GM12878 (cell line): ENCODE measurements at regions not wholly inside any gene's neighbourhood (a gene's known extent, or its start where the extent isn't known, plus 50 kb on each side); places are given as distances from the start of the nearest gene placed in this dataset.

ENCODE experiments used
- ATAC-seq: fragments of 200-7000 bp; cut with Tn5 transposase; 3 replicates; pipeline ENCODE4 v1.9.1; 2020; ENCODE audit warnings: mild to moderate bottlenecking, moderate library complexity
- BruUV-seq: library from RNA; stranded (reverse); fragments of 400-500 nt; replicated peaks from 2 replicates; lab custom pipeline; 2021; lab: Mats Ljungman, UMichigan
- CTCF ChIA-PET: fragments of 300-600 bp; sonication (Branson Sonifier 250); formaldehyde crosslinking; extraction: SDS; loops from one replicate; lab custom pipeline; 2021; ENCODE audit warnings: inconsistent platforms; lab: Yijun Ruan, JAX
- POLR2A ChIA-PET: fragments of 350-600 bp; formaldehyde crosslinking; extraction: SDS; loops from one replicate; lab custom pipeline; 2021; ENCODE audit warnings: inconsistent platforms; lab: Charles Lee
- RAD21 ChIA-PET: fragments of 300-600 bp; sonication (Branson Sonifier 250); formaldehyde crosslinking; loops from one replicate; lab custom pipeline; 2023; ENCODE audit warnings: antibody characterized with exemption; ENCODE audit not compliant: unreplicated experiment; lab: Charles Lee
- SMC1A ChIA-PET: fragments of 300-600 bp; sonication (Branson Sonifier 250); formaldehyde crosslinking; loops from one replicate; lab custom pipeline; 2023; ENCODE audit not compliant: unreplicated experiment, uncharacterized antibody; lab: Charles Lee
- DNase-seq: peaks from one replicate; pipeline ENCODE4 v3.0.0-alpha.2; 2011; ENCODE audit warnings: low read depth, low spot score
- FAIRE-seq: peaks from 3 replicates; lab custom pipeline; 2011; peaks lifted over from hg19 to GRCh38; lab: Jason Lieb, UNC
- H2AFZ ChIP-seq: 2 replicates; pipeline ENCODE4 v1.6.0; 2011; ENCODE audit warnings: low read depth, low read length, control low read depth; ENCODE audit not compliant: control insufficient read depth
- H3K27ac ChIP-seq: 2 replicates; pipeline ENCODE4 v1.5.1; 2011; ENCODE audit warnings: control low read depth; ENCODE audit not compliant: control insufficient read depth, insufficient read depth
- H3K27me3 ChIP-seq, 2 experiments: replicated peaks in 1 of 2; 2 replicates each; pipeline versions ENCODE4 v1.6.0 to v1.6.1; 2011; ENCODE audit warnings: low read length in 1 of 2; ENCODE audit not compliant: control insufficient read depth in 2 of 2, insufficient read depth in 2 of 2
- H3K36me3 ChIP-seq, 2 experiments: 2 replicates each; pipeline ENCODE4 v1.5.1; 2011; ENCODE audit warnings: low read length in 1 of 2; ENCODE audit not compliant: control insufficient read depth in 2 of 2, insufficient read depth in 2 of 2
- H3K4me1 ChIP-seq: 2 replicates; pipeline ENCODE4 v1.6.1; 2011; ENCODE audit warnings: mild to moderate bottlenecking, low read length, moderate library complexity, mixed read lengths; ENCODE audit not compliant: control insufficient read depth, insufficient read depth
- H3K4me2 ChIP-seq: 2 replicates; pipeline ENCODE4 v1.6.0; 2011; ENCODE audit warnings: control low read depth; ENCODE audit not compliant: control insufficient read depth, insufficient read depth
- H3K4me3 ChIP-seq: fragments of 200-600 bp; sonication (generic); 2 replicates; pipeline ENCODE4 v1.5.1; 2016
- H3K79me2 ChIP-seq: 2 replicates; pipeline ENCODE4 v1.6.0; 2011; ENCODE audit warnings: low read length; ENCODE audit not compliant: control insufficient read depth, insufficient read depth
- H3K9ac ChIP-seq: 2 replicates; pipeline ENCODE4 v1.8.0; 2011; ENCODE audit warnings: low read length, control low read depth, mixed read lengths; ENCODE audit not compliant: control insufficient read depth, insufficient read depth
- H3K9me3 ChIP-seq: replicated peaks from 3 replicates; pipeline ENCODE4 v1.5.1; 2011; ENCODE audit warnings: mild to moderate bottlenecking, low read length; ENCODE audit not compliant: control insufficient read depth, insufficient read depth
- H4K20me1 ChIP-seq: 2 replicates; pipeline ENCODE4 v1.6.0; 2011; ENCODE audit not compliant: control insufficient read depth, insufficient read depth
- ASH2L ChIP-seq: fragments of 300-600, 200-600 bp; sonication (generic); IDR thresholded peaks from 2 replicates; pipeline ENCODE4 v1.6.1; 2017; ENCODE audit warnings: low read depth, mild to moderate bottlenecking, borderline replicate concordance
- BCL11A ChIP-seq: IDR thresholded peaks from 2 replicates; pipeline ENCODE4 v1.6.1; 2011; ENCODE audit warnings: low read depth, low read length
- CBFB ChIP-seq: IDR thresholded peaks from 2 replicates; pipeline ENCODE4 v1.6.1; 2016; ENCODE audit warnings: antibody characterized with exemption, low read depth
- FOS ChIP-seq: IDR thresholded peaks from 3 replicates; pipeline ENCODE4 v1.6.1; 2011; ENCODE audit warnings: borderline replicate concordance; ENCODE audit not compliant: insufficient read length; ENCODE audit errors: extremely low read depth
- IRF4 ChIP-seq: IDR thresholded peaks from 2 replicates; pipeline ENCODE4 v1.6.1; 2011; ENCODE audit warnings: low read depth, low read length
- JUND ChIP-seq: IDR thresholded peaks from 2 replicates; pipeline ENCODE4 v1.6.1; 2012; ENCODE audit warnings: low read depth, mild to moderate bottlenecking, low read length, improper control_type of control experiment, moderate library complexity
- KAT2A ChIP-seq: conservative IDR thresholded peaks from 2 replicates; pipeline ENCODE4 v1.6.1; 2011; ENCODE audit warnings: low read depth, low read length; ENCODE audit not compliant: control insufficient read depth
- LARP7 ChIP-seq: fragments of 450-650 bp; IDR thresholded peaks from 2 replicates; pipeline ENCODE4 v1.6.1; 2017; ENCODE audit warnings: mild to moderate bottlenecking
- POLR2AphosphoS2 ChIP-seq: IDR thresholded peaks from 2 replicates; pipeline ENCODE4 v1.6.1; 2011; ENCODE audit warnings: low read depth, mild to moderate bottlenecking, low read length, improper control_type of control experiment, moderate library complexity
- RAD21 ChIP-seq: IDR thresholded peaks from 2 replicates; pipeline ENCODE4 v1.6.1; 2011; ENCODE audit warnings: mild to moderate bottlenecking, low read depth, low read length, moderate library complexity; ENCODE audit not compliant: insufficient read depth
- RB1 ChIP-seq: fragments of 450-650 bp; formaldehyde crosslinking; IDR thresholded peaks from 2 replicates; pipeline ENCODE4 v1.6.1; 2017; ENCODE audit warnings: mild to moderate bottlenecking, borderline replicate concordance
- RBBP5 ChIP-seq: fragments of 200-600 bp; sonication (generic); conservative IDR thresholded peaks from 2 replicates; pipeline ENCODE4 v1.6.1; 2016
- SMARCA5 ChIP-seq: fragments of 450-650 bp; IDR thresholded peaks from 2 replicates; pipeline ENCODE4 v1.6.1; 2017; ENCODE audit warnings: mild to moderate bottlenecking
- SPI1 ChIP-seq: IDR thresholded peaks from 2 replicates; pipeline ENCODE4 v1.6.1; 2011; ENCODE audit warnings: low read depth, mild to moderate bottlenecking, low read length, moderate library complexity, borderline replicate concordance; ENCODE audit not compliant: insufficient read depth
- SREBF1 ChIP-seq: IDR thresholded peaks from 2 replicates; pipeline ENCODE4 v1.6.1; 2012; ENCODE audit warnings: mild to moderate bottlenecking, low read length
- STAT1 ChIP-seq: fragments of 450-650 bp; conservative IDR thresholded peaks from 2 replicates; pipeline ENCODE4 v1.6.1; 2014; ENCODE audit warnings: antibody characterized with exemption, mild to moderate bottlenecking
- STAT3 ChIP-seq: IDR thresholded peaks from 2 replicates; pipeline ENCODE4 v1.6.1; 2011; ENCODE audit warnings: low read depth, low read length, improper control_type of control experiment
- TARDBP ChIP-seq: IDR thresholded peaks from 2 replicates; pipeline ENCODE4 v1.6.1; 2016; ENCODE audit warnings: borderline replicate concordance
- ZNF24 ChIP-seq: fragments of 450-650 bp; IDR thresholded peaks from 2 replicates; pipeline ENCODE4 v1.6.1; 2017; ENCODE audit warnings: antibody characterized with exemption, mild to moderate bottlenecking
- ZNF384 ChIP-seq: IDR thresholded peaks from 2 replicates; pipeline ENCODE4 v1.6.1; 2012; ENCODE audit warnings: low read depth, mild to moderate bottlenecking, low read length, improper control_type of control experiment, borderline replicate concordance
- WGBS: methylation state at CpG from one replicate; pipeline ENCODE4 v1.1.6; 2016; ENCODE audit warnings: low lambda C conversion rate; ENCODE audit not compliant: insufficient replicate concordance, insufficient coverage; ENCODE audit errors: missing lambda C conversion rate; 5-methylcytosine and 5-hydroxymethylcytosine counted together
- in situ Hi-C: fragments of 300-500 bp; cut with MboI; formaldehyde crosslinking; loops from 9 replicates; pipeline ENCODE4 v1.14.3; 2018; ENCODE audit warnings: mixed read lengths
- intact Hi-C: fragments of 100-400 bp; cut with micrococcal nuclease; formaldehyde crosslinking; loops from one replicate; pipeline ENCODE4 v1.14.2; 2022; ENCODE audit not compliant: unreplicated experiment
- TF ChIP-seq, protein P1 (sequence below): fragments of 450-650 bp; IDR thresholded peaks from 2 replicates; pipeline ENCODE4 v1.6.1; 2014; ENCODE audit warnings: mild to moderate bottlenecking
- TF ChIP-seq, protein P2 (sequence below): IDR thresholded peaks from 2 replicates; pipeline ENCODE4 v1.6.1; 2012; ENCODE audit warnings: low read depth, low read length, improper control_type of control experiment
- TF ChIP-seq, protein P3 (sequence below): fragments of 450-650 bp; IDR thresholded peaks from 2 replicates; pipeline ENCODE4 v1.6.1; 2017; ENCODE audit warnings: mild to moderate bottlenecking

DNA sequence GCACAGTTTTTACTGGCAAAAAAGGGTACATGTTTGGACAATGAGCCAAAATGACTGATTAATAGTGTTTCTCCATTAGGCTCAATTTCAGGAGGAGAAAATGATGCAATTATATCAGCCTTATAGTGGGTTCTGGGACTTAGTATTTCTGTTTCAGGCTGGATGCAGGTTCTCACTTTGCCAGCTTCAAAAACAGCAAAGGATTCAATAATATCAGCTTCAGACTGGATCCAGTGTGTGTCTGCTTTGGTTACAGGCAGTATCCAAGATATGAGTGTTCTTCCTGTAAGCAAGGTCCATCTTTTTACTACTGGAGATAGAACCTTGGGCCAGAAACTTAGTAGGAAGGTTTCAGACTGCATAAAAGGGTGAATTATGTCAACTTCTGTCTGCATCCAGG is 790.9 kb upstream of the AMELY start (continued):
- TF ChIP-seq, protein P1, sequence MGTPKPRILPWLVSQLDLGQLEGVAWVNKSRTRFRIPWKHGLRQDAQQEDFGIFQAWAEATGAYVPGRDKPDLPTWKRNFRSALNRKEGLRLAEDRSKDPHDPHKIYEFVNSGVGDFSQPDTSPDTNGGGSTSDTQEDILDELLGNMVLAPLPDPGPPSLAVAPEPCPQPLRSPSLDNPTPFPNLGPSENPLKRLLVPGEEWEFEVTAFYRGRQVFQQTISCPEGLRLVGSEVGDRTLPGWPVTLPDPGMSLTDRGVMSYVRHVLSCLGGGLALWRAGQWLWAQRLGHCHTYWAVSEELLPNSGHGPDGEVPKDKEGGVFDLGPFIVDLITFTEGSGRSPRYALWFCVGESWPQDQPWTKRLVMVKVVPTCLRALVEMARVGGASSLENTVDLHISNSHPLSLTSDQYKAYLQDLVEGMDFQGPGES: no peak
- TF ChIP-seq STAT1 (no peak), RB1 (no peak), STAT3 (no peak), SREBF1 (no peak), SMARCA5 (no peak), JUND (no peak), TARDBP (no peak), ASH2L (no peak), IRF4 (no peak), LARP7 (no peak)
- TF ChIP-seq, protein P2, sequence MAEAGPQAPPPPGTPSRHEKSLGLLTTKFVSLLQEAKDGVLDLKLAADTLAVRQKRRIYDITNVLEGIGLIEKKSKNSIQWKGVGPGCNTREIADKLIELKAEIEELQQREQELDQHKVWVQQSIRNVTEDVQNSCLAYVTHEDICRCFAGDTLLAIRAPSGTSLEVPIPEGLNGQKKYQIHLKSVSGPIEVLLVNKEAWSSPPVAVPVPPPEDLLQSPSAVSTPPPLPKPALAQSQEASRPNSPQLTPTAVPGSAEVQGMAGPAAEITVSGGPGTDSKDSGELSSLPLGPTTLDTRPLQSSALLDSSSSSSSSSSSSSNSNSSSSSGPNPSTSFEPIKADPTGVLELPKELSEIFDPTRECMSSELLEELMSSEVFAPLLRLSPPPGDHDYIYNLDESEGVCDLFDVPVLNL: no peak
- TF ChIP-seq, all 136 proteins: peak for 0

DNA sequence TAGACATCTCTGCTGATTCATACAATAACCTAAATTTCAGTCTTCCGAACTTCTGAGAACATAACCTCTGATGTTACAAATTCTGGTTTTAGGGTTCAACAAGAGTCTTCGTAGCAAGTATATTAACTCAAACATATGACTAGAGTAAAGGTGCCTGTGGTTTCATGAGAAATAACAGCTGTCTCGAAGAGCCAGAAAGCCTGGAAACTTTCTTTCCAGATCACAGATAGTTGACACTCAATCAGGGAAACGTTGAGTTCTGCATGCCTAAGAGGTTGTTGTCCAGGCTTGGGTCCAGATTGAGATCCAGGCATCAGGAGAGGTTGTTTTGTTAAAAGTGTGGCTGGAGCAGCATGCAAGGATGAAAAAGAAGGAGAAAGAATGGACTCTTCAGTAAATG is 790.1 kb upstream of the AMELY start:
- Histone ChIP-seq H3K9ac (no peak overlapping the region), H3K79me2 (no peaks in the 10 kb centered on the region), H3K4me2 (no peak overlapping the region), H3K36me3 (no peaks in the 10 kb centered on the region), H3K4me1 (no peaks in the 10 kb centered on the region), H2AFZ (no peak overlapping the region), H3K27me3 (no peaks in the 10 kb centered on the region), H3K9me3 (no peaks in the 10 kb centered on the region), H3K4me3 (no peak overlapping the region), H4K20me1 (no peaks in the 10 kb centered on the region), H3K27ac (no peak overlapping the region)
- intact Hi-C loops (no loop called here), in situ Hi-C loops (no loop called here)
- TF ChIP-seq RAD21: no peak
- no peak for TF ChIP-seq POLR2AphosphoS2
- TF ChIP-seq ZNF384: no peak
- no peak for TF ChIP-seq KAT2A
- no peak for TF ChIP-seq FOS
- TF ChIP-seq CBFB: no peak
- TF ChIP-seq ZNF24: no peak
- TF ChIP-seq RBBP5: no peak
- no peak for TF ChIP-seq BCL11A
- TF ChIP-seq SPI1: no peak
- TF ChIP-seq, protein P3, sequence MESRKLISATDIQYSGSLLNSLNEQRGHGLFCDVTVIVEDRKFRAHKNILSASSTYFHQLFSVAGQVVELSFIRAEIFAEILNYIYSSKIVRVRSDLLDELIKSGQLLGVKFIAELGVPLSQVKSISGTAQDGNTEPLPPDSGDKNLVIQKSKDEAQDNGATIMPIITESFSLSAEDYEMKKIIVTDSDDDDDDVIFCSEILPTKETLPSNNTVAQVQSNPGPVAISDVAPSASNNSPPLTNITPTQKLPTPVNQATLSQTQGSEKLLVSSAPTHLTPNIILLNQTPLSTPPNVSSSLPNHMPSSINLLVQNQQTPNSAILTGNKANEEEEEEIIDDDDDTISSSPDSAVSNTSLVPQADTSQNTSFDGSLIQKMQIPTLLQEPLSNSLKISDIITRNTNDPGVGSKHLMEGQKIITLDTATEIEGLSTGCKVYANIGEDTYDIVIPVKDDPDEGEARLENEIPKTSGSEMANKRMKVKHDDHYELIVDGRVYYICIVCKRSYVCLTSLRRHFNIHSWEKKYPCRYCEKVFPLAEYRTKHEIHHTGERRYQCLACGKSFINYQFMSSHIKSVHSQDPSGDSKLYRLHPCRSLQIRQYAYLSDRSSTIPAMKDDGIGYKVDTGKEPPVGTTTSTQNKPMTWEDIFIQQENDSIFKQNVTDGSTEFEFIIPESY: no peak
- ChIA-PET CTCF (no interaction called here), SMC1A (no interaction called here), RAD21 (no interaction called here), POLR2A (no interaction called here)
- WGBS: no CpG with 5 or more reads among the region's 4 CpGs
- no TSS peak for BruUV-seq
- no peak for ATAC-seq
- no peak for DNase-seq
- FAIRE-seq: no peak
